MM.1S (cell line): ENCODE measurements at regions not wholly inside any gene's neighbourhood (a gene's known extent, or its start where the extent isn't known, plus 50 kb on each side); places are given as distances from the start of the nearest gene placed in this dataset.

Source experiments
- EZH2 ChIP-seq: fragments of 300-600 bp; sonication (generic); optimal IDR thresholded peaks from 2 replicates; pipeline ENCODE3; 2017; ENCODE audit warnings: low read depth, mild to moderate bottlenecking, antibody characterized with exemption, low read length, mixed read lengths
- EZH2phosphoT487 ChIP-seq: fragments of 300-600 bp; sonication (generic); IDR thresholded peaks from 2 replicates; pipeline ENCODE4 v1.6.1; 2018; ENCODE audit warnings: antibody characterized with exemption, low read length
- TF ChIP-seq, protein P1 (sequence below): fragments of 300-600 bp; sonication (generic); IDR thresholded peaks from 2 replicates; pipeline ENCODE4 v1.5.1; 2016; ENCODE audit warnings: antibody characterized with exemption, low read length, mixed read lengths

DNA sequence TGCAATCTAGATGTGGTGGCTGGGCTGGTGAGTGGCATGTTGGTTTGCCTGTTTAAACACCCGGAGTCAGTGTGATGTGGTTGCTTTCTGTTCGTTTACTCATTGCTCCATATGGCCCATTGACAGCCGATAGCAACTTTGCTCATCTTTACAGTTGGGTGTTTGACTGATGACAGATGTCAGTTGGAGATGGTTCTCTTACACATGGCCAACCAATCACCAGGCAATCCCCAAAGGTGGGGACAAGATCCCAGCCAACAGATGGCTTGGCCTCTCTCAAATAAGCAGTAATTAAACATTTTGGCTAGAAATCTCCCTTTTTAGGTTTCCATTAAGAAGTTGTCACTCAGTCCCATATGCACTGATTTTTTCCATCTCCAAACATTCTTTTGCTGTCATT is 497.1 kb upstream of the ARGLU1 start:
- TF ChIP-seq, protein P1, sequence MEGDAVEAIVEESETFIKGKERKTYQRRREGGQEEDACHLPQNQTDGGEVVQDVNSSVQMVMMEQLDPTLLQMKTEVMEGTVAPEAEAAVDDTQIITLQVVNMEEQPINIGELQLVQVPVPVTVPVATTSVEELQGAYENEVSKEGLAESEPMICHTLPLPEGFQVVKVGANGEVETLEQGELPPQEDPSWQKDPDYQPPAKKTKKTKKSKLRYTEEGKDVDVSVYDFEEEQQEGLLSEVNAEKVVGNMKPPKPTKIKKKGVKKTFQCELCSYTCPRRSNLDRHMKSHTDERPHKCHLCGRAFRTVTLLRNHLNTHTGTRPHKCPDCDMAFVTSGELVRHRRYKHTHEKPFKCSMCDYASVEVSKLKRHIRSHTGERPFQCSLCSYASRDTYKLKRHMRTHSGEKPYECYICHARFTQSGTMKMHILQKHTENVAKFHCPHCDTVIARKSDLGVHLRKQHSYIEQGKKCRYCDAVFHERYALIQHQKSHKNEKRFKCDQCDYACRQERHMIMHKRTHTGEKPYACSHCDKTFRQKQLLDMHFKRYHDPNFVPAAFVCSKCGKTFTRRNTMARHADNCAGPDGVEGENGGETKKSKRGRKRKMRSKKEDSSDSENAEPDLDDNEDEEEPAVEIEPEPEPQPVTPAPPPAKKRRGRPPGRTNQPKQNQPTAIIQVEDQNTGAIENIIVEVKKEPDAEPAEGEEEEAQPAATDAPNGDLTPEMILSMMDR = no peak
- TF ChIP-seq EZH2 (no peak), EZH2phosphoT487 (no peak)
